ELF-1 (cell line): ENCODE measurements at regions not wholly inside any gene's neighbourhood (a gene's known extent, or its start where the extent isn't known, plus 50 kb on each side); places are given as distances from the start of the nearest gene placed in this dataset.
"Not testable (repeated sequence)": the region's sequence is repeated elsewhere in the genome, so short reads cannot be mapped to it uniquely, and the experiment has no call there.

Experiments
- DNase-seq: peaks from one replicate; pipeline ENCODE4 v3.0.0-alpha.2; 2016; ENCODE audit warnings: low read depth, low spot score

DNA sequence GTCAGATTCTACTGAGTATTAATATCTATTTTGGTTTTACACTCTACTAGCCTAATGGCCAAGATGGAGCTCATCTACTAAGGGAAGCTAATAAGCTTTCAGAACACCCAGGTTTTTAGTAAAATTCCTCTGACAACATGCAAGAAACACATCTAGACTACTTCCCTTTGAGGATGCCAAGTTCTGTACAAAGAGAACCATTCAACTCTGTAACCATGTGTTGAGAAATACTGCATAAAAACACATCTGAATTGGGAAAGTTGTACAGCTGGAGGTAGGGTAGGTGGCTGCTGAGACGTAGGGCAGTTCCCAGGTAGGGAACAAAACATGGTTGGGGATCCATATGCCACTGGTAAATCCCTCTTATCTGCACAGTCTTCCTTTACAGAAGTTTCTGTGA is 66.2 kb downstream of the SC5D start:
- DNase-seq: no peak

- no peak for DNase-seq
These were observed 67.0 kb downstream of the SC5D start for GRCh38 chr11:121359591-121359990.

DNA sequence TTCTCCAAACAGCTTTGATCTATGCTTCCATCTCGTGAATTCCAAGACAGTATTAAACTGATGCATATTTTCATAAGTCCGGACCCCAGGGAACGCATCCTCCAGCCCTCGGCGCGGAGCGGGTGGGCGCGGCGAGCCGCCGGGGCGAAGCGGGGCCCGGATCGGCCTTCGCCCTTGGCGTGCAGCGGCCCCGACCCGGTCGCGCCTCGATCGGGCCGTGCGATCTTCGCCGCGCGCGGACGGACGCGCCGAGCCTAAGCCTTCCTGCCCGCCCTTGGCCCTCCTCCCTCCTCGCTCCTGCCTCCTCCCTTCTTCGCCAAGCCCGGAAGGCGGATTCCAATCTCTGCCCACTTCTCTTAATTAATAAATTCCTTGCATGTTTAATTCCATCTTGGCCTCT is 70.4 kb downstream of the SC5D start:
- not testable (repeated sequence) for DNase-seq

DNA sequence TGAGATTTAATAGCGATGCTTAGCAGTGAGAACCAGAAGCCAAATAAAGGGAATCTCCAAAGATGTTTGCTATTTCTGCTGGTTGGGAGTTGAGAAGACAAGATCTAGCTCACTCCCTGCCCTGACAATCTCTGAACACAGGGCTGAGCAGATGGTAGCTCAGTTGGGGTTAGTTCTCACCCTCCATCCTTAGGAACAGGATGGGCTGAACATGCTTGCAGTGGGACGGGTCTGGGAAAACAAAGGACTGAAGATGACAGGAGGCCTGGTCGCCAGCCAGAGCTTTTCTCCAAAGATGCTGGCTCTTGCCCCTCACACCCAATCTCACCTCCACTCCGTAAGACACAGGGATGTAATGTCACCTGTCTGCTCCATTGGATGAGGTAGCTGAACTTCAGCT is 72.7 kb downstream of the SC5D start:
- no peak for DNase-seq

- DNase-seq: no peak
These were observed 73.5 kb downstream of the SC5D start for GRCh38 chr11:121366038-121366437.

GRCh38 chr11:121367001-121367843 is 74.7 kb downstream of the SC5D start:
- DNase-seq: no peak

- no peak for DNase-seq
These were observed 75.3 kb downstream of the SC5D start for GRCh38 chr11:121367844-121368225.

DNA sequence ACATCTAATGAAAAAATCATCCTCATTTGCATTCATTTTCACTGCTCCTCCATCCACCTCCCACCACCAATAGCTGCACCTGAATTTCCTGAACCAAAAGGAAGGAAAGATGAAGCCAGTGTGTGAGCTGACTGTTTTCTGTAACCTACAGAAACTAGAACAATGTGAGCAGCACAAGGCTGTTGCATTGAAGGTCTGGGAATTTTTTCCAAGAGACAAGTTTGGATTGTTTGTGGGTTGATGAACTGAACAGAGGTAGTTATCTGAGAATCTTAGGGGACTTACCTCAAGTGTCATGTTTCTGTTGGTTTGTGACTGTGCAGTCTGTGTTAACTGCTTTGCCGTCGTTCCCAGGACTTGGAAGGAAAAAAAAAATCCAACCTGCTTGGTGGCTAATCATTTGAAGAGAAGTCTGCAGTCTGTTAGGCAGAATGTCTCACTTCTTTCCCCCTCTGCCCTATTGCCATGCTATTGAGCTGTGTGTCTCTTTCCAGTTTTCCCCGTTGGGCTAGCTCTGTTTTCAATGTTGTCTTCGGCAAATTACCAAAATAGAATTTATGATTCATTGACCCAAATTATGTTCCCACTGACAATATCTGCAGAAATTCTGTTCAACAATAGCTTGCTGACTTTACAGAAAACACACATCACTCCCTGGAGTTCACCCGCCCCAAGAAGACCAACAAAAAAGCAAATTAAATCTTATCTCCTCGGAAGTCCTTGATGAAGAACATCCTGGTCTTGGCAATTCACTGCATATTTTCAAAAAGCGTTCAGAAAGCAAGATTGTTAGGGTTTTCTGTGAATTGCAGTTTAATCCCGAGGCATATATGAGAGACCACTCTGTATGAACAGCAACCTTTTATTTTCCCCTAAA is 76.0 kb downstream of the SC5D start:
- no peak for DNase-seq

DNA sequence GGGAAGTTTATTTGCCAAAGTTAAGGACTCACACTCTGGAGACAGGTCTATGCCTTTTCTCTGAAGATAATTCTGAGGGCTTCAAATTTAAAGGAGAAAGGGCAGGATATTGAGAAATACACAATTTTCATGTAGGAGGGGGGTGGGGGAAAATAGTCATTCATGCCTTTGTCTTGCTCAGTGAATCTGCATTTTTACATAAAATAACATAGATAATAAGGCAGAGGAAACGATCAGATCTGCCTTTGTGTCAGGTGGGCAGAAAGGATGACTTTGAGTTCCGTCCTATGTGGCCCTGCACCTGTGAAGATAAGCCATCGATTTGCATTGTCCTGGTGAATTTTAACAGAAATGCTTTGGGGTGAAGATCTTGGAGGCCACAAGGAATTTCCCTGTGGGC is 76.8 kb downstream of the SC5D start:
- DNase-seq: no peak

- no peak for DNase-seq
These were observed 79.5 kb downstream of the SC5D start for GRCh38 chr11:121372028-121372427.

- peak; percentile 66 for DNase-seq
These were observed 79.3 kb upstream of the SORL1 start for GRCh38 chr11:121372671-121373429.

- DNase-seq: no peak
These were observed 77.7 kb upstream of the SORL1 start for GRCh38 chr11:121374286-121374985.

GRCh38 chr11:121376130-121376529 is 76.0 kb upstream of the SORL1 start:
- no peak for DNase-seq

DNA sequence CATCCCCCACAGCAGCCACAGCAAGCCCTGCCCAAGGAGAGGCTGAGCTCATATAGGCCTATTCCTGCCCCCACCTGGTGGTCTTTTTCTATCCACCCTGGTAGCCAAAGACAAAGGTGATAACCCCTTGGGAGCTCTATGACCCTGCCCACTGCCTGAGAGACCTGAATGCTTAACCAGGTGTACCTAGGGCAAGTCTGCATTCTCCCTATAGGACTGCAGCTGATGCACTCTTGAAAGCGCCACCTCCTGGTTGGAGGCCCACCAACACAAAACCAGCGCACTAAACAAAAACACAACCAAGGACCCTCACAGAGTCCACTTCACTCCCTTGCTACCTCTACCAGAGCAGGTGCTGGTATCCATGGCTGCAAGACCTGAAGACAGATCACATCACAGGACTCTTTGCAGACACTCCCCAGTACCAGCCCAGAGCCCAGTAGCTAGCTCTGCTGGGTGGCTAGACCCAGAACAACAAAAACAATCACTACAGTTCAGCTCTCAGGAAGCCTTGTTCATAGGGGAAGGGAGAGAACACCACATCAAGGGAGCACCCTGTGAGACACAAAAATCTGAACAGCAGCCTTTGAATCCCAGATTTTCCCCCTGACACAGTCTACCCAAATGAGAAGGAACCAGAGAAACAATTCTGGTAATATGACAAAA is 72.8 kb upstream of the SORL1 start:
- DNase-seq: peak; percentile 74

DNA sequence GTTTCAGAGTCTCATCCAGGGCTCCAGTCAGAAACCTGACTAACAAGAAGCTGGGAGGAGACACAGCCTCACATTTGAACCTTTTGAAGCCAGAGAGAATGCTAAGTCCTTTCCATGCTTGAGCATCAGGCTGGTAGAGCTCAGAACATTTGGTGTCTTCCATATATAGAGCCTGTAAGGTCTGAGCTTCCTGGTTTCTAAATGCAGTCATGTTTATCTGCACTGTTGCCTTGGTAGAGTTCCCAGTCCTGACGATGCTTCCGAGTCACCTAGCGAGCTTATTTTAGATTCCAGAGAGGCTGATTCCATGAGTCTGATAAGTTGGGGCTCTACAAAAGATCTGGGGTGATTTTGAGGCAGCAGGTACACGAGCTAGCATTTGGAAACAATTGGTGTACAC is 68.4 kb upstream of the SORL1 start:
- no peak for DNase-seq

GRCh38 chr11:121385688-121386087 is 66.4 kb upstream of the SORL1 start:
- no peak for DNase-seq
